Progenitor cell of endocrine pancreas (in vitro differentiated cells): ENCODE measurements at regions not wholly inside any gene's neighbourhood (a gene's known extent, or its start where the extent isn't known, plus 50 kb on each side); places are given as distances from the start of the nearest gene placed in this dataset.

ENCODE experiments used
- DNase-seq: peaks from one replicate; pipeline ENCODE4 v3.0.0; 2021; ENCODE audit warnings: low spot score; ENCODE audit not compliant: unreplicated experiment
- H3K27ac Mint-ChIP-seq: 2 replicates; pipeline ENCODE4 v1.8.0; 2021; ENCODE audit warnings: mild to moderate bottlenecking, moderate library complexity, mixed read lengths
- H3K27me3 Mint-ChIP-seq: 2 replicates; pipeline ENCODE4 v1.8.0; 2021; ENCODE audit warnings: mixed read lengths
- H3K36me3 Mint-ChIP-seq: 2 replicates; pipeline ENCODE4 v1.8.0; 2022; ENCODE audit warnings: mixed read lengths; ENCODE audit not compliant: insufficient read depth
- H3K4me1 Mint-ChIP-seq: 2 replicates; pipeline ENCODE4 v1.8.0; 2021; ENCODE audit warnings: low read depth, mixed read lengths
- H3K4me3 Mint-ChIP-seq: 2 replicates; pipeline ENCODE4 v1.8.0; 2021; ENCODE audit warnings: low read depth, mild to moderate bottlenecking, moderate library complexity, mixed read lengths
- H3K9me3 Mint-ChIP-seq: 2 replicates; pipeline ENCODE4 v1.8.0; 2021; ENCODE audit warnings: low read depth, mixed read lengths
- TF ChIP-seq, protein P1 (sequence below): fragments of 200-600 bp; sonication (generic); IDR thresholded peaks from one replicate; pipeline ENCODE4 v1.5.0; 2021; ENCODE audit warnings: antibody characterized with exemption, mild to moderate bottlenecking; ENCODE audit not compliant: unreplicated experiment

DNA sequence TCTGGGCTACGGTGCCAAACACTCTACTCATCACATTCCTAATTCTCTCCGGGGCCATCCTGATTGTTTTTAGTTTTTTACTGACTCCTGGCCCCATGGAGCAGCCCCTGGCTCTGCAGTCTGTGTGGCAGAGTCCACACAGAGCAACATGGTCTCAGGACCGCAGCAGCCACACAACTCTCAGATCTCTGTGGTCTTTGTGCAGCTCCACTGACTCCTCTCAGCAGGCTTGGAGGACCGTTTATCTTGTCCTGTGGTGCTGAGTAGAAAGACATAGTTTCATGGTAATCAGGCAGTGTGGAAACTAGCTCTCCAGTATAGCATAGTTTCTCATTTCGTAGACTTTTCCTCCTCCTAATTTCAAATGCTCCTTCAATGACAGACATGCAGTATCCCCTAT is 168.4 kb downstream of the EDN1 start:
- H3K4me3 Mint-ChIP-seq, result no peak overlapping the region

DNA sequence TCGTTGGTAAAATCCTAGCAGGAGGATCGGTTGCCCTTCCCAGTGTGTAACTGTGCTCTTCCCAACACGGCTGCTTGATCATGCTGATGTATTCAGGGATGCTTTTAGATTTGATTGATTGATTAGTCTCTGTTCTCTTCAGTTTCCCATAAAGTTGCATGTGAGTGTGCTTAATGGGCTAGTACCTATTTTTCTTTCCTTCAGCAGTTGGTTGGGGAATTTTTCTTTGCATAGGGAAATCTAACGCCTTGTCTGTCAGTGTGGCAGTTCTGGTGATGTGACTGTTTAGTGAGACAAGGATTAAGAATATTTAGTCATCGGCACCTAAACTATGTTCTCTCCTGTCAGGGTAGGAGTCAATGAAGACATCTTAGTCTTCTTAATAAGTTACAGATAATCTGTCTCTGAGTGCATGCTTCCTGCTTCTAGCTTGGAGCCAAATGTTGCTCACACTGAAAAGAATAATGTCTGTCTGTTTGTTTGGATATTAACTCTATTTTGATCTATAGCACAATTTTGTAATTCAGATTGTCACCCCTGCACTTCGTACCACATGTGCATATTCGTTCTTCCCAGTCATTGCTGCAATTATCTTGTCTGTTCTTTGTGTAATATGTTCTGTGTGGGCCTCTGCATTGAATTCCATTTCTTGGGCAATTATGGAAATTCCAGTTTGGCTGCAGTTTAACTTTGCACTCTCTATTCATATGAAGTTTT is 169.9 kb downstream of the EDN1 start:
- H3K9me3 Mint-ChIP-seq, result peaks cover 4% of the 10 kb centered on the region
- no peak for DNase-seq
- no peaks in the 10 kb centered on the region for H3K4me1 Mint-ChIP-seq
- H3K4me3 Mint-ChIP-seq, result no peak overlapping the region
- H3K27me3 Mint-ChIP-seq, result peaks cover 16% of the 10 kb centered on the region
- H3K36me3 Mint-ChIP-seq, result no peaks in the 10 kb centered on the region
- TF ChIP-seq, protein P1, sequence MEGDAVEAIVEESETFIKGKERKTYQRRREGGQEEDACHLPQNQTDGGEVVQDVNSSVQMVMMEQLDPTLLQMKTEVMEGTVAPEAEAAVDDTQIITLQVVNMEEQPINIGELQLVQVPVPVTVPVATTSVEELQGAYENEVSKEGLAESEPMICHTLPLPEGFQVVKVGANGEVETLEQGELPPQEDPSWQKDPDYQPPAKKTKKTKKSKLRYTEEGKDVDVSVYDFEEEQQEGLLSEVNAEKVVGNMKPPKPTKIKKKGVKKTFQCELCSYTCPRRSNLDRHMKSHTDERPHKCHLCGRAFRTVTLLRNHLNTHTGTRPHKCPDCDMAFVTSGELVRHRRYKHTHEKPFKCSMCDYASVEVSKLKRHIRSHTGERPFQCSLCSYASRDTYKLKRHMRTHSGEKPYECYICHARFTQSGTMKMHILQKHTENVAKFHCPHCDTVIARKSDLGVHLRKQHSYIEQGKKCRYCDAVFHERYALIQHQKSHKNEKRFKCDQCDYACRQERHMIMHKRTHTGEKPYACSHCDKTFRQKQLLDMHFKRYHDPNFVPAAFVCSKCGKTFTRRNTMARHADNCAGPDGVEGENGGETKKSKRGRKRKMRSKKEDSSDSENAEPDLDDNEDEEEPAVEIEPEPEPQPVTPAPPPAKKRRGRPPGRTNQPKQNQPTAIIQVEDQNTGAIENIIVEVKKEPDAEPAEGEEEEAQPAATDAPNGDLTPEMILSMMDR, result no peak
- H3K27ac Mint-ChIP-seq, result no peak overlapping the region

More for the DNA sequence above, 168.4 kb downstream of the EDN1 start:
- no peaks in the 10 kb centered on the region for H3K4me1 Mint-ChIP-seq
- peaks cover 16% of the 10 kb centered on the region for H3K27me3 Mint-ChIP-seq
- H3K36me3 Mint-ChIP-seq, result peaks cover under 1% of the 10 kb centered on the region
- H3K27ac Mint-ChIP-seq, result no peak overlapping the region
- H3K9me3 Mint-ChIP-seq, result peaks cover 11% of the 10 kb centered on the region
- DNase-seq, result no peak
- TF ChIP-seq, protein P1, result no peak

DNA sequence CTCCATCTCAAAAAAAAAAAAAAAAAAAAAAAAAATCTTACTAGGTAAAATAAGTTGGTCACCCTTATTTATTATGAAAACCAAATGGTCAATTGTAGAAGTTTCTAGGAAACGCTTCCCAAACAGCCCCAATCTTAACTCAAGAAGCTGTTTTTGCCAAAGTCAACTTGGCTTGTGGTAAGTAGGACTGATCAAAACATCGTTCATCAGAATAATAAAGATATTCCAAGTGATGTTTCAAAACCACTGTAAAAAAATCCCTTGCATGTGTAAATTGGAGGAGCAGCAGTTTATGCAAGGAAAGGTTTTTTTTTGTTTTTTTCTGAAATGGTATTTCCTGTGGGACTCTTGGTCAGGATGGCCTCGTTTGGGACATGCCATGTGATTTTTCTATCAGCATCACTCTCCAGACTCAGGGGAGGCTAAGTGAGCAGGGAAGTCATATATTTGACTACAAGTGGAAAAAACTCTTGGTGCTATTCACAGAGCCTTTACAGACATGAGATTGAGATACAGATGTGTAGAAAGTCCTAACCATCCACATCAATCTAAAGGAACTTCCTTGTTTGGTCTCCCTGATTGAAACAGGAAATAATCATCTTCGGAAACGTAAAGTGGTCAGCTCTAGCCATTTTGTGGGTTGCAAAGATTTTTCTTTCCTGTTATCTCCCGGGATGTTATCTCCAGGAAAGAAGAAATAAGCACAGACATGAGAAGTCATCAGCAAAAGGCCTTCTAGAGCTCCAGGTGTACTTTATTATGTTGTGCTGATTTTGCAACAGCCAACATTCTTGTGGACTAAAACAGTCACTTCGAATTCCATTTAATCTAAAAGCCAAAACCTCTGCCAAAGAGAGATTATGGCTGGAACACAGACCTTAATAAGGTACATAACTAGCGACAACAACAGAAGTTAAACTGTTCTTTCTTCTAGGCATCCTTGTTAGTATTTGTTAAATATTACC is 177.8 kb downstream of the EDN1 start:
- H3K4me1 Mint-ChIP-seq, result peaks cover 2% of the 10 kb centered on the region
- DNase-seq, result no peak
- H3K27me3 Mint-ChIP-seq, result peaks cover 9% of the 10 kb centered on the region
- H3K9me3 Mint-ChIP-seq, result peaks cover 8% of the 10 kb centered on the region
- TF ChIP-seq, protein P1, result no peak
- no peaks in the 10 kb centered on the region for H3K36me3 Mint-ChIP-seq
- H3K27ac Mint-ChIP-seq, result no peak overlapping the region
- no peak overlapping the region for H3K4me3 Mint-ChIP-seq

DNA sequence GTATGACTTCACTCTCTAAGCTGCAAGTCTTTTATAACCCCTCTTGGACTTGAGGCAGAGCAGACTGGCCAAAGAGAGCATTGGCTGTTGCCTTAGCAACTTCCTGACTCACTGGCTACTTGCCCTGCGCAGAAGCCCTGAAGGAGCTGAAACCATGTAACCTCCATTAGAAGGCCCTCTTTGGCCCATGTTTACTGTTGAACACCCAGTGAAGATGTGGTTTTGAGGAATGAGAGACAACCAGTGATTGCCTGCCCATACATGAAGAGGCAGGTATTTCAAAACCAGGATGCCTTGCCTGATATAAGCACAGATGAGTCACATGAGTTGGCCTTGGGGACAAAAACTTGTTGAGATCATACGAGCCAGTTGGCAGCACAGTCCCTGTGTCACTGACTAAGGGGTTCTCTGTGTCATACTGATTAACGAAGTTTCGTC is 182.5 kb downstream of the EDN1 start:
- H3K27me3 Mint-ChIP-seq, result peaks cover 5% of the 10 kb centered on the region
- TF ChIP-seq, protein P1, result no peak
- peaks cover 5% of the 10 kb centered on the region for H3K4me1 Mint-ChIP-seq
- DNase-seq, result no peak
- H3K36me3 Mint-ChIP-seq, result no peaks in the 10 kb centered on the region
- H3K27ac Mint-ChIP-seq, result no peak overlapping the region
- H3K4me3 Mint-ChIP-seq, result no peak overlapping the region
- no peaks in the 10 kb centered on the region for H3K9me3 Mint-ChIP-seq

DNA sequence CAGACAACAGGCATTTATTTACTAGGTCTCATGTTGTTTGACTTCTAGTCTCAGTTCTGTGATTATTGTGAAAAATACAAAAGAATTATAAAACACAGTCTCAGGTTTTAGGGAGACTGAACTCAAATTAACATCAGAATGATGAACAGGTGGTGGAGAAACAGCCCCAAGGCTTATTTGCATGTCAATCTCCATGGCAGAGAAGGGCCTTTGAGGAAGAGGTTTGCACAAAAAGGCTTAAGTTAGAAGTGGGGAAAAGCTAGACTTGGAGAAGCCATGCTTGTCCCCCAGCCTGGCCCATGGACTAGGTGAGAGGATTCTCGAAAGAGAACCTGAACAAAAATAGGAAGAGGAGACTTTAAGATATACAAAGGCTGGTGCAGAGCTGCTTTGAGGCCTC is 183.3 kb downstream of the EDN1 start:
- TF ChIP-seq, protein P1, result no peak
- Mint-ChIP-seq H3K4me1 (peaks cover 5% of the 10 kb centered on the region), H3K4me3 (no peak overlapping the region), H3K27ac (no peak overlapping the region), H3K36me3 (no peaks in the 10 kb centered on the region), H3K27me3 (peaks cover 5% of the 10 kb centered on the region), H3K9me3 (no peaks in the 10 kb centered on the region)
- DNase-seq, result no peak
